Muscle layer of duodenum (tissue), 2 donors: ENCODE measurements at regions not wholly inside any gene's neighbourhood (a gene's known extent, or its start where the extent isn't known, plus 50 kb on each side); places are given as distances from the start of the nearest gene placed in this dataset.
"Not testable (repeated sequence)": the region's sequence is repeated elsewhere in the genome, so short reads cannot be mapped to it uniquely, and the experiment has no call there.

Experiments
- H3K27ac ChIP-seq: one replicate; pipeline ENCODE4 v1.7.0; 2013; ENCODE audit warnings: mild to moderate bottlenecking, low read length
- H3K27me3 ChIP-seq: one replicate; pipeline ENCODE4 v1.7.0; 2013; ENCODE audit warnings: low read depth, mild to moderate bottlenecking, control low read depth, low read length
- H3K36me3 ChIP-seq, 2 donors: one replicate each; pipeline ENCODE4 v1.7.0; 2013; ENCODE audit warnings: low read length in 2 of 2, control low read depth in 1 of 2, mild to moderate bottlenecking in 1 of 2; ENCODE audit not compliant: insufficient read depth in 2 of 2, control insufficient read depth in 1 of 2
- H3K4me1 ChIP-seq, 2 donors: one replicate each; pipeline ENCODE4 v1.7.0; 2013; ENCODE audit warnings: low read length in 2 of 2, mild to moderate bottlenecking in 2 of 2, control low read depth in 1 of 2, moderate library complexity in 1 of 2; ENCODE audit not compliant: insufficient read depth in 2 of 2, control insufficient read depth in 1 of 2
- H3K4me3 ChIP-seq, 2 donors: one replicate each; pipeline ENCODE4 v1.7.0; 2013; ENCODE audit warnings: low read length in 2 of 2, low read depth in 1 of 2, mild to moderate bottlenecking in 1 of 2
- H3K9me3 ChIP-seq, 2 donors: one replicate each; pipeline ENCODE4 v1.7.0; 2013; ENCODE audit warnings: low read length in 2 of 2, control low read depth in 1 of 2, mild to moderate bottlenecking in 1 of 2; ENCODE audit not compliant: control insufficient read depth in 1 of 2
- donor health status: healthy.

DNA sequence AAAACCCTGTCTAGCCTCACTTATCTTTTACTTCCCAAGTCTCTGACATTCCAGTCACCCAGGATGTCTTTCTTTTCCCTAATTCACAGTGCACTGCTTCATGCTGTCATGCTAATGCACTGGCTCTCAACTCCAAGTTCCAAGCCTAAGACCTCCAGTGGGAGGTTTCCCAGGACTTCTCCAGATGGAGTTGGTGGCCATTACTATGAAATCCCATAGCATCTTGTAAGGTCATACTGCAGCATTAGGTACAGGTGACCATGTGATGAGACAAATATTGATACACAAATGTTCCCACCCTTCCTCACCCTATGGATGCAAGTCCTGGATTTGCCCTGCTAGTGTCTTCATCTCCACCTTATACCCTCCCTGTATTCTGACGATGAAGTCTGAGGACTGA lies 138.6 kb upstream of the PRICKLE2 start:
- H3K36me3 ChIP-seq = no peaks in the 10 kb centered on the region
- no peaks in the 10 kb centered on the region for H3K27me3 ChIP-seq
- H3K4me3 ChIP-seq = no peak overlapping the region
- no peaks in the 10 kb centered on the region for H3K4me1 ChIP-seq
- H3K9me3 ChIP-seq = no peaks in the 10 kb centered on the region
- H3K27ac ChIP-seq = no peak overlapping the region

DNA sequence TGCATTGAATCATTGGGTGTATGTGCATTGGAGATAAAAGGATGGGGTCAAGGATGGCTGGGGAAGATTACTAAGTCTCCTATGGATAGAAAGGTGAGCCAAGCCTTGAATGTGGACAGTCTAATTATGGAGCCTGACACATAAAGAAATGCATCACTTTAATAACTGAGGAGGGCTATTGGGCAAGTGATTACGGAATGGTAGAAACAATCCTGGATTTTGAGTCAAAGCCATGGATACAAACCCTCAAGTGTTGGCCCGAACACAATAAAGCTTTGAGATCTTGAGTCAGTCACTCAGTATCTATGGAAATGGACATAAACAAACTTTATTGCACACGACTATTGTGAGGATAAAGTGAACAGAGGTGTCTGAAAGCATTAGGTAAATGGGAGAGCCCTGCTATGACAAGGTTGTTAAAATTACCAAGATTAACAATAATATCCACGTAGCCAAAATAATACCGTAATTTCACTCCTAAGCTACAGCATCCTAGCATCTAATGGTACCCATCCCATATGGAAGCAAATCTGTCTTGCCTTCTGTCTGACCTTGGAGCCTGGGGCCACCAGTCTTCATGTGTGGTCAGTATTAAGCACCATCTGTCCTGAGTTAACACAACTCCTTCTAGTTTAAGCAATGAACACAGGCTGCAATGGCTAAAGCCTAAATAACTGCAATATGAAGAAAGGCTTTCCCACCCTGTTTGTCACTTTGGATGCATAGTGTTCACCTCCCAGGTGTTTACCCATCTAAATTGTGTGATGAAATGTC lies 136.9 kb upstream of the PRICKLE2 start:
- Histone ChIP-seq H3K36me3 (no peaks in the 10 kb centered on the region), H3K27me3 (no peaks in the 10 kb centered on the region), H3K4me1 (no peaks in the 10 kb centered on the region), H3K4me3 (no peak overlapping the region), H3K9me3 (no peaks in the 10 kb centered on the region), H3K27ac (no peak overlapping the region)

DNA sequence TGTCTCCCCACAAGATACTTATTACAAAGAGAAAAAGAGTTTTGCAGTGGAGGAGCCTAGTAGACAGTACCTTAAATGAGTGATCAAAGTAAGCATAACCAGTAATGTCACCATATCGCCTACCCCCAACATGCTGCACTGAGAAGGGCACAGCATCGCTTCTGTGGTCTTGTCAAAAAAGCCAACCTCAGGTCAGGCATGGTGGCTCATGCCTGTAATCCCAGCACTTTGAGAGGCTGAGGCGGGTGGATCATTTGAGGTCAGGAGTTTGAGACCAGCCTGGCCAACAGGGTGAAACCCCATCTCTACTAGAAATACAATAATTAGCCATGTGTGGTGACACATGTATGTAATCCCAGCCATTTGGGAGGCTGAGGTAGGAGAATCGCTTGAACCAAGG lies 135.8 kb upstream of the PRICKLE2 start:
- H3K27me3 ChIP-seq, H3K4me1 ChIP-seq, H3K9me3 ChIP-seq, H3K36me3 ChIP-seq, H3K27ac ChIP-seq, H3K4me3 ChIP-seq: not testable (repeated sequence)

DNA sequence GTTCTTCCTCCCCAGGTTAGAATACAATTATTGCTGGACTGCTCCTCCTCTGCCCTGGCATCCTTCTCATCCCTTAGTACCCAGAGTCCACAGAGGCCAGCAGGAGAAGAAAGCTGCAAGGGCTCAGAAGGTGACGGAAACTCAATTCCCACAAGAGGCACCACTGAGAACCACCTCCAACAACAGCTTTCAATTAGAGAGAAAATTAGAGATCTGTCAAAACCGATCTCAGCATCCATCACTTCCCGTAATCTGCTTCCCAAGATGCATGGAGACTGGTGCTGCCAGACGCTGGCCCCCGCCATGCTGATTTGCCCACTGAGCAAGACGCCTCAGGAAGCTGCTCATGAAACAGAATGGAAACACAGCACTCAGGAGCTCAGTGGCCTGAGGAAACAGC lies 135.0 kb upstream of the PRICKLE2 start:
- Histone ChIP-seq H3K4me3 (no peak overlapping the region), H3K9me3 (no peaks in the 10 kb centered on the region), H3K27me3 (no peaks in the 10 kb centered on the region), H3K27ac (no peak overlapping the region), H3K36me3 (no peaks in the 10 kb centered on the region), H3K4me1 (peaks cover 6% of the 10 kb centered on the region in 2 donors)

DNA sequence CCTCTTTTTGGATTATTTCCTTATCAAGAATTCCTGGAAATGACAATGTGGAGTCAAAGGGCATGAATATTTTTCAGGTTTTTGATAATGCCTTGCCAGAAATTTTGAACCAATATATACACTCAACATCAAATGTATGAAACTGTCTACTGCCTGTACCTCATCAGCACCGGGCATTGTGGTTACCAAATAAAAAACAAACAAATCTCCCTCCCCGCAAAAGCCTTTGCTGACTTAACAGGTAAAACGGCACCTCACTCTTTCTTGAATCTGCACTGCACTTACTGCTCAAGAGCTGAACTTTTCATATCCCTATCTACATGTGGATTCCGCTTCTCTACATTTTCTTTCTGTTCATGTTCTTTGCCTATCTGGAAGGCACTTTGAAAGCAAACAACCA lies 134.5 kb upstream of the PRICKLE2 start:
- no peak overlapping the region for H3K27ac ChIP-seq
- peaks cover 7 to 8% of the 10 kb centered on the region in 2 donors for H3K4me1 ChIP-seq
- no peak overlapping the region for H3K4me3 ChIP-seq
- H3K36me3 ChIP-seq = no peaks in the 10 kb centered on the region
- H3K9me3 ChIP-seq = no peaks in the 10 kb centered on the region
- no peaks in the 10 kb centered on the region for H3K27me3 ChIP-seq

DNA sequence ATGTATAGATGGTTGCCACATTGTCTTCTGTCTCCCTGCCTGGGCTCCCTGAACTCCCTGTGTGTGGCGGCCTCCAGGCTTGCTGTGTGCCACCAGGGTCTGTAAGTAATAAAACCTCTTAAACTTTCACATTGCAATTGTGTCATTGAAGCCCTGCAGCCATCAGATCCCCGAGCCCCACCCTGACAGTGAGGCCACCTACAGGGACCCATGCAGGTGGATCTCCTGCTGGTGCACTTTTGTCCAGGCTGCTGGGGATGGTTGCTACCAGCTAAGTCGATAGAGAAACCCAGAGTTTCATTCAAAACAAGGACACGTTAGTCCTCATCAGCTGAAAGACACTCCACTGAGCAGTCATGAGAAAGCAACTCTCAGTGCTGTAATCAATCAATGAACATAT lies 133.6 kb upstream of the PRICKLE2 start:
- Histone ChIP-seq H3K27me3 (no peaks in the 10 kb centered on the region), H3K4me3 (no peak overlapping the region), H3K9me3 (no peaks in the 10 kb centered on the region), H3K36me3 (no peaks in the 10 kb centered on the region), H3K4me1 (peaks cover 7 to 8% of the 10 kb centered on the region in 2 donors), H3K27ac (no peak overlapping the region)

DNA sequence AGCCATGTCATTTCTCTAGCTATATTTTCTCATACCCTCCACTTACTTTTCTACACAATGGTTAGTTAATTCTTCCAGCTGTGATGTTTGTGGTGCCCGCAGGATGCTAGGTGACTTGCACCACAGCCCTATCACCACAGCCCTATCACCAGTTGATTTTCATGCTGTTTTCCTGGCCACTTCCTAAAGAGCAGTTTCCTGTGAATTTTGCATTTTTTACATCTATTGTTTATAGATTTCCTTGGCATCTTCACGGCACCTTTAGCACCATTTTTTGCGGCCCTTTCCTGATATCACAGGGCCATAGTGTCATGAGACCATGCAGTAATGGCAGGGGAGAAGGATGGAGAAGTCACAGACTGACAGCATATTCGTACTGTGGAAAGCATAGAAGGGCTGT lies 132.9 kb upstream of the PRICKLE2 start:
- Histone ChIP-seq H3K4me1 (peaks cover 7 to 8% of the 10 kb centered on the region in 2 donors), H3K4me3 (no peak overlapping the region), H3K27me3 (no peaks in the 10 kb centered on the region), H3K27ac (no peak overlapping the region), H3K9me3 (no peaks in the 10 kb centered on the region), H3K36me3 (no peaks in the 10 kb centered on the region)

DNA sequence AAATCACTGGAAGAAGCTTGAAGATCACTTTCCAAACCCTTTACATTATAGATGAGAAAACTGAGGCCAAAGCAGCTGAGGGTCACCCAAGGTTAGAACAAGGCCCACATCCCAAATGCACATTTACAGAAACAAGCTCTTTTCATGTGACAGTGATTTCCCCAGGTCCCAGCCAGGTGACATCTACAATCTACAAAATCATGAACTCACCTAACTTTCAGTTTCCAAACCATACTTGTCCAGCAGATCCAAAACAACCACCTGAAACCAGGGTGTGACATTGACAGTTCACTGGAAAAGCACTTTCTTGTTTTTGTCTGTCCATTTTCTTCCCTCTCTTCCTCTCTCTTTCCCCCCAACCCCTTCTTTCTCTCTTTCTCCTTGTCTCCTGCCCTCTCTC lies 132.2 kb upstream of the PRICKLE2 start:
- Histone ChIP-seq H3K36me3 (no peaks in the 10 kb centered on the region), H3K4me3 (no peak overlapping the region), H3K4me1 (peaks cover 7 to 8% of the 10 kb centered on the region in 2 donors), H3K9me3 (no peaks in the 10 kb centered on the region), H3K27me3 (no peaks in the 10 kb centered on the region), H3K27ac (no peak overlapping the region)

DNA sequence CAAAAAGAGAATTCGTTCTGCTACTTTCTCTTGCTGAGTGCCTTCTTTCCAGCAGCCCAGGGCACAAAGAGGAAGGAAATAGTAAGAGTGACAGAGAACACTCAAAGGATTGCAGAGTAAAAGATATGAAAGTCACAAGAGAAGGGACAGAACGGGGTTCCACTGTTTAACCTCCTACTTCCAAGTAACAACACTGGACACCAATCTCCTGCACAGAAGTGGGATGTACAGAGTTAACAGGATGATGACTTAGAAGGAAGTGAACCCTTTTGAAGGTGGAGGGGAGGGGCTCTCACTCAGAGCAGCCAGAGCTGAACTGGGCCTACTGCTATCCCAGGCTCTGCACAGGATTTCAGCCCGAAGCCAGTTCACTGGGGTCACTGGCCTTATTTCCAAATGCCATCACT lies 130.1 kb upstream of the PRICKLE2 start:
- Histone ChIP-seq H3K4me1 (peaks cover 8 to 16% of the 10 kb centered on the region in 2 donors), H3K4me3 (peak overlapping the region in 1 of 2 donors; percentile 4), H3K36me3 (no peaks in the 10 kb centered on the region), H3K27me3 (no peaks in the 10 kb centered on the region), H3K27ac (peak overlapping the region; percentile 75), H3K9me3 (no peaks in the 10 kb centered on the region)

DNA sequence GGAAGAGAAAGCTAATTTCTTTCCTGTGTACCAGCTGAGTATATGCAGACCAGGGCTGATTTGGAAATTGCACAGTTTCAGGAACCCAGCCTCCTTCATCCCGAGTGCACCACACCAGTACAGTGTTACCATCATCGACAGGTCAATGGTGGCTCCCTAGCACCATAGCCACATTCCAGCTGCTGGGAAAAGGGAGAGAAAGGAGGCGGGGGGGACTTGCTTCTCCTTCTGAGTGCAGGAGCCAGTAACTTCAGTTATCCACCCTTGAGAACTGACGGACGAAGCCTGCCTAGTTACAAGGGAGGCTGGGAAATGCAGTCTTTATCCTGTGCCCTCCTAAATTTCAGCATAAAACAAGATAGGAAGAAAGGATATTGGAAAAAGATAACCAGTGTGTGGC lies 129.7 kb upstream of the PRICKLE2 start:
- peaks cover 8 to 20% of the 10 kb centered on the region in 2 donors for H3K4me1 ChIP-seq
- peak overlapping the region; percentile 75 for H3K27ac ChIP-seq
- no peaks in the 10 kb centered on the region for H3K36me3 ChIP-seq
- H3K27me3 ChIP-seq = no peaks in the 10 kb centered on the region
- no peaks in the 10 kb centered on the region for H3K9me3 ChIP-seq
- H3K4me3 ChIP-seq = peak overlapping the region in 1 of 2 donors; percentile 4

DNA sequence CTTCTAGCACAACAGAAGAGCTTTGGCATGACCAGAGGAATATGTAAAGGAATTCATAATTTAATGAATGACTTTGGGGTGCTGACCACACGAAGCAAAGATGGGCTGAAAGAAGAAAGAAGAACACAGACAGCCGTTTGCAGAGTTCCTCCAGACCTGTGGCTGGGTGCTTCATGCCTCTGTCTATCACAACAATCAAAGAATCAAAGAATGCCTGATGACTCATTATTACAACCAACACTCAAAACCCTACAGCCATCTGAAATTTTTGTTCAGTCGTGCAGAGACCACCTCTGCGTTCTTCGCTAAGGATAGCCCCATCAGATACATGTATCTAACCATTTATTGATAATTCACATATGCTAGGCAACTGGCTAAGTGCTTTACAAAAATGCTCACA lies 129.0 kb upstream of the PRICKLE2 start:
- Histone ChIP-seq H3K4me3 (no peak overlapping the region), H3K4me1 (peaks cover 8 to 20% of the 10 kb centered on the region in 2 donors), H3K27ac (no peak overlapping the region), H3K9me3 (no peaks in the 10 kb centered on the region), H3K36me3 (no peaks in the 10 kb centered on the region), H3K27me3 (no peaks in the 10 kb centered on the region)

DNA sequence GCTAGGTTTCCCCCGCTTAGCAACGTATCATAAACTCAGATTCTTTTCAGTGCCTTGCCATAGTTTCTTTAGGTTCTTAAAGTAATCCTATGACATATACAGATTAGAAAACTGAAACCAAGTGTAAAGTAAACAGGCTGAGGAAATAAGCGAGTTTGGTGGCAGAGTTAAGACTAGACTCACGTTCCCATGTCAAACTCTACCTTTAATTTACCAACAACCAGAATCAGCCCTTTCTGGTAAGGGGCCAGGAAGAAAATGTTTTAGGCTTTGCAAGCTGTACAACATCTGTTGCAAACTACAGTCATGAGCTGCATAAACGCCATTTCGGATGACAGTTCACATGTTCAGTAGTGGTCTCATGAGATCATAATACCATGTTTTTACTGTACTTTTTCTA lies 128.0 kb upstream of the PRICKLE2 start:
- H3K4me3 ChIP-seq = no peak overlapping the region
- H3K9me3 ChIP-seq = no peaks in the 10 kb centered on the region
- no peaks in the 10 kb centered on the region for H3K36me3 ChIP-seq
- peak overlapping the region; percentile 28 for H3K27ac ChIP-seq
- H3K27me3 ChIP-seq = no peaks in the 10 kb centered on the region
- peaks cover 8 to 20% of the 10 kb centered on the region in 2 donors for H3K4me1 ChIP-seq
